ENCODE measurements at regions not wholly inside any gene's neighbourhood (a gene's known extent, or its start where the extent isn't known, plus 50 kb on each side); places are given as distances from the start of the nearest gene placed in this dataset.

GRCh38 chr9:17928228-17928627 lies 349.4 kb downstream of the SH3GL2 start:
- TF ChIP-seq POLR2A (IDR thresholded peaks at IDR 0.05; ENCODE audit: low read length) = no peak
- no peak for TF ChIP-seq GATA1 (IDR thresholded peaks at IDR 0.05; ENCODE audit: low read depth, low read length)

All from erythroblast (primary cell).